Gastroesophageal sphincter (tissue), 3 donors: ENCODE measurements at regions not wholly inside any gene's neighbourhood (a gene's known extent, or its start where the extent isn't known, plus 50 kb on each side); places are given as distances from the start of the nearest gene placed in this dataset.

Experiments
- POLR2A ChIP-seq, 2 donors: fragments of 450-650 bp; IDR thresholded peaks; one replicate each; pipeline ENCODE4 v1.6.1; 2017; ENCODE audit warnings: antibody characterized with exemption in 2 of 2, mild to moderate bottlenecking in 2 of 2, moderate library complexity in 1 of 2
- TF ChIP-seq, protein P1 (sequence below), 4 experiments: fragments of 200-600 bp in 2 of 4; fragments of 450-650 bp in 2 of 4; sonication (generic) in 1 of 4; IDR thresholded peaks; one replicate each; pipeline ENCODE4 v1.5.1; 2017 to 2019; ENCODE audit warnings: antibody characterized with exemption in 4 of 4, mild to moderate bottlenecking in 2 of 4, moderate library complexity in 2 of 4

DNA sequence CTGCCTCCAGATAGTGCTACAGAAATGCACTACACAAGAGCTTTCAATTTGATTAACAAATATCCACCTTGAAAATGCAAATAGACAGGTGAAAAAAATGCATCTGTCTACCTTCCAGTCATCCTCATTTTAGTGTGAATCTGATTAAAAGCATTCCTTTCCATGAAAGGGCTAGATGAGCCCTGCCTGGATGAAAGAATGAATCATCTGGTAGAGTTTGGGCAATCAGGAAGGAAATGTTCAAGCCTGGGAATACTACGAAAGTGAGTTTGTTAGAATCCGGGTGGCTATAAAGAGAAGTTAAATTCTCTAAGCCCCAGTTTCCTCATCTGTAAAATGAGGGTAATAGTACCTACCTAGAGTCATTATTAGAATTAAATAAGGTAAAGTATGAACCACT, 142.6 kb downstream of the FAM114A2 start:
- no peak for TF ChIP-seq POLR2A (IDR thresholded peaks at IDR 0.05)
- TF ChIP-seq, protein P1, sequence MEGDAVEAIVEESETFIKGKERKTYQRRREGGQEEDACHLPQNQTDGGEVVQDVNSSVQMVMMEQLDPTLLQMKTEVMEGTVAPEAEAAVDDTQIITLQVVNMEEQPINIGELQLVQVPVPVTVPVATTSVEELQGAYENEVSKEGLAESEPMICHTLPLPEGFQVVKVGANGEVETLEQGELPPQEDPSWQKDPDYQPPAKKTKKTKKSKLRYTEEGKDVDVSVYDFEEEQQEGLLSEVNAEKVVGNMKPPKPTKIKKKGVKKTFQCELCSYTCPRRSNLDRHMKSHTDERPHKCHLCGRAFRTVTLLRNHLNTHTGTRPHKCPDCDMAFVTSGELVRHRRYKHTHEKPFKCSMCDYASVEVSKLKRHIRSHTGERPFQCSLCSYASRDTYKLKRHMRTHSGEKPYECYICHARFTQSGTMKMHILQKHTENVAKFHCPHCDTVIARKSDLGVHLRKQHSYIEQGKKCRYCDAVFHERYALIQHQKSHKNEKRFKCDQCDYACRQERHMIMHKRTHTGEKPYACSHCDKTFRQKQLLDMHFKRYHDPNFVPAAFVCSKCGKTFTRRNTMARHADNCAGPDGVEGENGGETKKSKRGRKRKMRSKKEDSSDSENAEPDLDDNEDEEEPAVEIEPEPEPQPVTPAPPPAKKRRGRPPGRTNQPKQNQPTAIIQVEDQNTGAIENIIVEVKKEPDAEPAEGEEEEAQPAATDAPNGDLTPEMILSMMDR (IDR thresholded peaks at IDR 0.05), result no peak
